ENCODE measurements at regions not wholly inside any gene's neighbourhood (a gene's known extent, or its start where the extent isn't known, plus 50 kb on each side); places are given as distances from the start of the nearest gene placed in this dataset.

DNA sequence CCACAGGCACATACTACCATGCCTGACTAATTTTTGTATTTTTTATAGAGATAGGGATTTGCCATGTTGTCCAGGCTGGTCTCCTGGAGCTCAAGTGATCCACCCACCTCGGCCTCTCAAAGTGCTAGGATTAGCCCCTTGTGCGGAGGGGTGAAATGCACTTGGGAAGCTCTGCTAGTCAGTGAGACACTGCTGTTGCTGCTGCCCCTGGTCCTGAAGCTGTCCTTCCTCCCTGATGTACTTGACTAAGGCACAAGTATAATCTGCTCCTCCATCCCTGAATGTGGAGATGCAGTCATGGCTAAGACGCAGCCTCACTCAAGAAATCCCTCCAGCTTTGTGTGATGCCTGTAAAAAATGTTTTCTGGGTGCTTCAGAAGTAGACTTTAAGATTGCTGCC is 124.5 kb downstream of the KCTD15 start:
- TF ChIP-seq, protein P1, sequence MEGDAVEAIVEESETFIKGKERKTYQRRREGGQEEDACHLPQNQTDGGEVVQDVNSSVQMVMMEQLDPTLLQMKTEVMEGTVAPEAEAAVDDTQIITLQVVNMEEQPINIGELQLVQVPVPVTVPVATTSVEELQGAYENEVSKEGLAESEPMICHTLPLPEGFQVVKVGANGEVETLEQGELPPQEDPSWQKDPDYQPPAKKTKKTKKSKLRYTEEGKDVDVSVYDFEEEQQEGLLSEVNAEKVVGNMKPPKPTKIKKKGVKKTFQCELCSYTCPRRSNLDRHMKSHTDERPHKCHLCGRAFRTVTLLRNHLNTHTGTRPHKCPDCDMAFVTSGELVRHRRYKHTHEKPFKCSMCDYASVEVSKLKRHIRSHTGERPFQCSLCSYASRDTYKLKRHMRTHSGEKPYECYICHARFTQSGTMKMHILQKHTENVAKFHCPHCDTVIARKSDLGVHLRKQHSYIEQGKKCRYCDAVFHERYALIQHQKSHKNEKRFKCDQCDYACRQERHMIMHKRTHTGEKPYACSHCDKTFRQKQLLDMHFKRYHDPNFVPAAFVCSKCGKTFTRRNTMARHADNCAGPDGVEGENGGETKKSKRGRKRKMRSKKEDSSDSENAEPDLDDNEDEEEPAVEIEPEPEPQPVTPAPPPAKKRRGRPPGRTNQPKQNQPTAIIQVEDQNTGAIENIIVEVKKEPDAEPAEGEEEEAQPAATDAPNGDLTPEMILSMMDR (conservative IDR thresholded peaks at IDR 0.05 in 1 of 2, IDR thresholded peaks at IDR 0.05 in 1 of 2; ENCODE audit: extremely low read depth in 1 of 2, insufficient read depth in 1 of 2, low read depth in 1 of 2, low read length in 2 of 2), result no peak
- TF ChIP-seq EZH2 (IDR thresholded peaks at IDR 0.05; ENCODE audit: borderline replicate concordance, low read length), result no peak
